Hepatocyte (in vitro differentiated cells): ENCODE measurements at regions not wholly inside any gene's neighbourhood (a gene's known extent, or its start where the extent isn't known, plus 50 kb on each side); places are given as distances from the start of the nearest gene placed in this dataset.
"Not testable (repeated sequence)": the region's sequence is repeated elsewhere in the genome, so short reads cannot be mapped to it uniquely, and the experiment has no call there.

Experiments
- DNase-seq: peaks from one replicate; pipeline ENCODE4 v3.0.0-alpha.2; 2016; ENCODE audit warnings: low spot score
- H2AFZ ChIP-seq: fragments of 200-600 bp; sonication (generic); 2 replicates; pipeline ENCODE4 v1.6.0; 2016; ENCODE audit warnings: antibody characterized with exemption, mild to moderate bottlenecking
- H3K27ac ChIP-seq: fragments of 200-600 bp; sonication (generic); 2 replicates; pipeline ENCODE4 v1.5.1; 2016; ENCODE audit warnings: mild to moderate bottlenecking
- H3K27me3 ChIP-seq: fragments of 200-600 bp; sonication (generic); 2 replicates; pipeline ENCODE4 v1.6.1; 2016
- H3K36me3 ChIP-seq: fragments of 200-600 bp; sonication (generic); replicated peaks from 2 replicates; pipeline ENCODE4 v1.5.1; 2016; ENCODE audit warnings: low read depth; ENCODE audit not compliant: insufficient read depth
- H3K4me1 ChIP-seq: fragments of 200-600 bp; sonication (generic); 2 replicates; pipeline ENCODE4 v1.5.1; 2016; ENCODE audit warnings: mild to moderate bottlenecking, moderate library complexity; ENCODE audit not compliant: insufficient read depth
- H3K4me2 ChIP-seq: fragments of 200-600 bp; sonication (generic); 2 replicates; pipeline ENCODE4 v1.6.0; 2016
- H3K4me3 ChIP-seq: fragments of 200-600 bp; sonication (generic); 2 replicates; pipeline ENCODE4 v1.5.1; 2016; ENCODE audit warnings: mild to moderate bottlenecking
- H3K79me2 ChIP-seq: fragments of 200-600 bp; sonication (generic); 2 replicates; pipeline ENCODE4 v1.6.0; 2017; ENCODE audit warnings: mild to moderate bottlenecking
- H3K9me2 ChIP-seq: fragments of 200-600 bp; sonication (generic); replicated peaks from 2 replicates; pipeline ENCODE4 v1.6.0; 2017; ENCODE audit warnings: mild to moderate bottlenecking; ENCODE audit not compliant: insufficient read depth
- H3K9me3 ChIP-seq: fragments of 200-600 bp; sonication (generic); 2 replicates; pipeline ENCODE4 v1.5.1; 2016; ENCODE audit warnings: low read depth, mild to moderate bottlenecking
- H4K20me1 ChIP-seq: fragments of 200-600 bp; sonication (generic); 2 replicates; pipeline ENCODE4 v1.6.0; 2016; ENCODE audit warnings: mild to moderate bottlenecking; ENCODE audit not compliant: insufficient read depth, poor library complexity, severe bottlenecking
- CTCF ChIP-seq: fragments of 200-600 bp; sonication (generic); IDR thresholded peaks from 2 replicates; pipeline ENCODE4 v1.5.1; 2016; ENCODE audit warnings: antibody characterized with exemption, mild to moderate bottlenecking; ENCODE audit not compliant: poor library complexity
- EZH2 ChIP-seq: fragments of 200-600 bp; sonication (generic); IDR thresholded peaks from 2 replicates; pipeline ENCODE4 v1.6.1; 2016; ENCODE audit warnings: antibody characterized with exemption, mild to moderate bottlenecking, borderline replicate concordance
- EZH2phosphoT487 ChIP-seq: fragments of 200-600 bp; sonication (generic); IDR thresholded peaks from one replicate; pipeline ENCODE4 v1.6.1; 2018; ENCODE audit warnings: antibody characterized with exemption, mild to moderate bottlenecking, low read depth, moderate library complexity; ENCODE audit not compliant: unreplicated experiment, severe bottlenecking
- WGBS: methylation state at CpG from one replicate; pipeline ENCODE4 v1.1.6; 2016; ENCODE audit warnings: low lambda C conversion rate; ENCODE audit errors: missing lambda C conversion rate; 5-methylcytosine and 5-hydroxymethylcytosine counted together

- H3K27ac ChIP-seq: no peak overlapping the region
These were observed 64.1 kb upstream of the PDZD8 start for GRCh38 chr10:117439243-117439912.

DNA sequence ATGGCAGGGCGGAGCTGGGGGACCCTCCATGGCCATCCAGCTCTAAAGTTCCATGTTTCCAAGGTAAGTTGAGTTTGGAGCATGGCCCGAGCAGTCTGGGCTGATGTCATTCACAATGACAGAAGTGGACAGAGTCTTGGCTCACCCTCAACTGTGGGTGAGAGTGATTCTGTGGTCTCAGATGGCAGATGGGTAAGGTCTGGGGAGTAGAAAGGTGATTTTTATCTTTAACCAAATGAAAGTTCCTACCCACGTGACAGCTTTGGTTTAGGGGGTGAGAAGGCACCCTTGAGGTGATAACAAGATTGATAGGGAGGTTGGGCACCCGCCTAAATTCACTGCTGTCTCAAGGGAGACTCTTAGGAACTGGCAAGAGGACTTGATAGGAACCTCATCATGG lies 57.6 kb upstream of the PDZD8 start:
- Histone ChIP-seq H3K4me2 (no peak overlapping the region), H3K79me2 (no peaks in the 10 kb centered on the region), H2AFZ (no peak overlapping the region), H3K27me3 (no peaks in the 10 kb centered on the region), H3K9me2 (no peaks in the 10 kb centered on the region), H3K27ac (no peak overlapping the region), H3K4me1 (no peaks in the 10 kb centered on the region), H3K9me3 (no peaks in the 10 kb centered on the region), H3K36me3 (no peaks in the 10 kb centered on the region), H4K20me1 (no peaks in the 10 kb centered on the region), H3K4me3 (no peak overlapping the region)
- WGBS: 87% methylated on average over 4 of the region's 4 CpGs
- no peak for TF ChIP-seq EZH2
- no peak for TF ChIP-seq CTCF
- TF ChIP-seq EZH2phosphoT487: no peak
- DNase-seq: no peak

More at GRCh38 chr10:117439243-117439912, 64.1 kb upstream of the PDZD8 start:
- Histone ChIP-seq H3K79me2 (no peaks in the 10 kb centered on the region), H2AFZ (no peak overlapping the region), H3K4me2 (no peak overlapping the region), H3K9me2 (no peaks in the 10 kb centered on the region), H3K4me3 (no peak overlapping the region), H3K4me1 (no peaks in the 10 kb centered on the region), H3K27me3 (no peaks in the 10 kb centered on the region), H3K36me3 (no peaks in the 10 kb centered on the region), H3K9me3 (no peaks in the 10 kb centered on the region), H4K20me1 (no peaks in the 10 kb centered on the region)
- DNase-seq: peak; percentile 21
- WGBS: 37% methylated on average over 4 of the region's 4 CpGs
- TF ChIP-seq EZH2 (no peak), CTCF (no peak), EZH2phosphoT487 (no peak)

DNA sequence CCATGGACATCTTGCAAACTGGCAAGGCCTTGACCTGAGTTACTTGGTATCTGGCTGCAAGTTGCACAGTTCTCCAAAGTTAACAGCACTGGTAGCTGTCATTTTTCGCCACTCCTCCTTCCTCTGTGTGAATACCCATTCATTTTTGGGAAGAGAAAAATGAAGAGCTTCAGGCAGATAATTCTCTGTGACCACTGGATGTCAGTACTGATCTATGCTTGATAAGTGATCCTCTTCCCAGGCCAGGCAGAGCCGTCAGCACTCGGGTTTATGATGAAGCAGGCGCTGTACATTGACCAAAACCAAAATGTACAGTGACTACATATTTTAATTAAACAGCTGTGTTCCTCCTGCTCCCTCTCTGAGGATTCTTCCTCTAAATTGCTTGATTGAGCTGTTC lies 55.9 kb upstream of the PDZD8 start:
- Histone ChIP-seq H4K20me1 (no peaks in the 10 kb centered on the region), H3K27ac (no peak overlapping the region), H3K4me3 (no peak overlapping the region), H2AFZ (no peak overlapping the region), H3K27me3 (no peaks in the 10 kb centered on the region), H3K4me2 (no peak overlapping the region), H3K4me1 (no peaks in the 10 kb centered on the region), H3K9me2 (no peaks in the 10 kb centered on the region), H3K36me3 (no peaks in the 10 kb centered on the region), H3K9me3 (no peaks in the 10 kb centered on the region), H3K79me2 (no peaks in the 10 kb centered on the region)
- DNase-seq: no peak
- 76% methylated on average over 4 of the region's 4 CpGs for WGBS
- no peak for TF ChIP-seq EZH2
- TF ChIP-seq CTCF: no peak
- no peak for TF ChIP-seq EZH2phosphoT487

DNA sequence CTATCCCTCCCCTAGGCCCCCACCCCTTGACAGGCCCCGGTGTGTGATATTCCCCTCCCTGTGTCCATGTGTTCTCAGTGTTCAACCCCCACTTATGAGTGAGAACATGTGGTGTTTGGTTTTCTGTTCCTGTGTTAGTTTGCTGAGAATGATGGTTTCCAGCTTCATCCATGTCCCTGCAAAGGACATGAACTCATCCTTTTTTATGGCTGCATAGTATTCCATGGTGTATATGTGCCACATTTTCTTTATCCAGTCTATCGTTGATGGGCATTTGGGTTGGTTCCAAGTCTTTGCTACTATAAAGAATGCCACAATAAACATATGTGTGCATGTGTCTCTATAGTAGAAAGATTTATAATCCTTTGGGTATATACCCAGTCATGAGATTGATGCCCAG lies 55.3 kb upstream of the PDZD8 start:
- H3K36me3 ChIP-seq, H3K9me2 ChIP-seq, DNase-seq, H3K4me1 ChIP-seq, H3K79me2 ChIP-seq, H3K27ac ChIP-seq, H4K20me1 ChIP-seq, H3K4me2 ChIP-seq, H3K4me3 ChIP-seq, H2AFZ ChIP-seq, H3K27me3 ChIP-seq, H3K9me3 ChIP-seq: not testable (repeated sequence)
- WGBS: 97% methylated on average over 2 of the region's 2 CpGs
